Activated CD8-positive, alpha-beta memory T cell treated with anti-CD3 and anti-CD28 coated beads for 36 hours (primary cell): ENCODE measurements at regions not wholly inside any gene's neighbourhood (a gene's known extent, or its start where the extent isn't known, plus 50 kb on each side); places are given as distances from the start of the nearest gene placed in this dataset.
"Not testable (repeated sequence)": the region's sequence is repeated elsewhere in the genome, so short reads cannot be mapped to it uniquely, and the experiment has no call there.

Experiments
- CTCF ChIA-PET: fragments of 350-600 bp; sonication (Branson Sonifier 250); formaldehyde crosslinking; loops from one replicate; lab custom pipeline; 2021; ENCODE audit warnings: antibody characterized with exemption; lab: Charles Lee
- POLR2A ChIA-PET: fragments of 350-600 bp; sonication (Branson Sonifier 250); formaldehyde crosslinking; loops from one replicate; lab custom pipeline; 2021; ENCODE audit warnings: antibody characterized with exemption; lab: Charles Lee

DNA sequence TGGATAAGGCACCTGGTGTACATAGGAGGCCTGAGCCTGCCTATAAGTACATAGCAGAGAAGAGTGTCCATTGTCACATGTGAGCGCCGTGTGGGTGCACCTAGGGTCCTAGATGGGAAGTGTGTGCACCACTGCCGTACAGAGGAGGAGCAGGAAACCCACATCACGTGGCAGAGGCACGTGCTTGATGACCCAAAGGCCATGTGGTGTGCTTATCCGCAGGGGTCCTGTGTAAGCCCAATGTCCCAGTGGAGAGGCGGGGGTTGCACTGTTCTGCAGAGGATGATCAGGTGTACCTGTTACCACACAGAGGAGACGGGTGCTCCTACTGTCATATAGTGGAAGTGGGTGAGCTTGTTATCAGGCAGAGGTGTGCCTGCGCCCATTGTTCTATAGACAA, 354.1 kb upstream of the IRX2 start:
- ChIA-PET CTCF (no interaction called here), POLR2A (no interaction called here)

DNA sequence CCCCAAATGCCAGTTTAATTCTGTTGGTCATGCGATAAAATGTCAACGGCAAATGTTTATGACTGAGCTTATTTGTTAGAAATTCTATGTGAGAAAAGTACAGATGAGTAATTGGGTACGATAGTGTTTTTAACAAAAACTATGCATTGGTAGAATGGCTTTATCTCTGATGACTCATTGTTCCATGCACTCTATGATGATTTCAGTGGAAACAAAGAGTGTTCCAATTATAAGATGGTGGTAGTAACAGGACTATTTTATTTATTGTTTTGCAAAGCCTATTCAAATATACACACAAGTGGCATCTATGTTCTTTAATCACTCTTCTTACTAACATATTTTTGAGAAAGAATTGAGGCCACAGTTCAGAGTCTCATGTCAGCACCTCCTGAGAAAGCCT, 353.7 kb upstream of the IRX2 start:
- CTCF ChIA-PET, result no interaction called here
- POLR2A ChIA-PET, result no interaction called here

DNA sequence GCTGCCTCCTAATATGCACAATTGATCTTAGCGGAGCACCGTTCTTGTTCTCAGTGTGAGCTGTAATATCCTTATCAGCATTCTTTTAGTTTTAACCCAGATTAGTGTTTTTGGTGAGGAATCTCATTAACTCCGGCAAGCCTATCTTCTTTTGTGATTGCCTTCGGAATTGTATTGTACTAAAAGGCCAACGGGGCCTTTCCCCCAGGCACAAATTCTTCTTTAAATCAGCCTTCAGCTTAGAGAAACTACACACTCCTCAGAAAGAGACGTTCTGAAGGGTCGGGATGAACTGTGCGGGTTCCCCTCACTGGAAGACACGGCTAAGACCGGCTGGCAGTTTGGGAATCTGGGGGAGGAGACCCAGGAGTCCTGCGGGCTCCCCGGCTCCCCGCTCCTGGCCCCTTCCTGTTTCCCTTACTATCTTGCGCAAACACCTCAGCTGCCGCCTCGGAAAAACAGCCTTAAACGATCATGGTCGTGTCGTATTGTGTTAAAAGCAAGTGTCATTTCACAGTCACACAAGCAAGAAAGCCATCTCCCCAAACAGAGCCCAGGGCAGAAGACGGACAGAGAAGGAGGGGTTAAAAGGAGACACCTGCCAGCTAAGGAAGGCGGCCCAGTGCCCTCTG, 353.1 kb upstream of the IRX2 start:
- ChIA-PET POLR2A (no interaction called here), CTCF (no interaction called here)

DNA sequence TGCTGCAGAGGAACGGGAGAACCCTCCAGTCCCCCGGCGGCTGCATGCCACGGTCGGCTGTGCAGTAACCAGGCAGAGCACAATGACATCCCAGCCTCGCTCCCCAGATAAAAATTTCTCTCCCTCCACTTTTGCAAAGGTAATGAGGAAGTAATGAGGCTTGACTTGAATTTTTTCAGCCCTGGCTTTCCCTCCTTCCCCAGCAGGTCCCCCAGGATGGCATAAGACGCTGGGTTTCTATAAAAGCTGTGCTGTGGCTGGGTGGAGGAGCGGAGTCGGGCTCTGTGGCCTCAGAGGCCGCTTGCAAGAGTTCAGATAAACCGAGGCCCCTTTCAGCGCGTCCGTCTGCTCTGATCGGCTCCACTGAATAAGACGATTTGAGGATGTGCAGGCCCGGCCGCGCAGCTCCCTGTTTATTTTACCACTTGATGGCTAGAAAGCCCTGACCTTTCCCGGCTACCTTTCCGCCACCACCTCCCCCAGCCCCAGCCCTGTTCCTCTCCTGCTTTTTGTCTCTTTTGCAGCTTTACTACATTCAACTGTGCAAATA, 351.9 kb upstream of the IRX2 start:
- POLR2A ChIA-PET, result no interaction called here
- CTCF ChIA-PET, result no interaction called here

DNA sequence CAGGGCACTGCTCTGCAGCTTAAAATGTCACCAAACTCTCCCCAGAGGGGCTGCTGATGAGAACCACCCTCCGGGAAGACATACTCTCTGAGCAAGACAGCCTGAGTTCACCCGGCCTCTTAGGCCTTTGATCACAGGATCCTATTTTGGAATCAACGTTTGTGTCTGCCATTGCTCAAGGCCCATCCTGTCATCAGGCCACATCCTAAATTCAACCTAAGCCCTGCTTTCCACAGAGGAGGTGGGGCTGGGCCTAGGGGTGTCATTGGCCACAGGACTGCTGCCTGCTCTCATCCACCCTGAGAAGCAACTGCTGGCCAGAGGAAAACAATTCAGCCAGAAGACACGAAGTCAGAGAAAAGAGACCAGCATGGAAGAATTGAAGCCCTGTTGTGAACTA, 351.1 kb upstream of the IRX2 start:
- CTCF ChIA-PET, result no interaction called here

DNA sequence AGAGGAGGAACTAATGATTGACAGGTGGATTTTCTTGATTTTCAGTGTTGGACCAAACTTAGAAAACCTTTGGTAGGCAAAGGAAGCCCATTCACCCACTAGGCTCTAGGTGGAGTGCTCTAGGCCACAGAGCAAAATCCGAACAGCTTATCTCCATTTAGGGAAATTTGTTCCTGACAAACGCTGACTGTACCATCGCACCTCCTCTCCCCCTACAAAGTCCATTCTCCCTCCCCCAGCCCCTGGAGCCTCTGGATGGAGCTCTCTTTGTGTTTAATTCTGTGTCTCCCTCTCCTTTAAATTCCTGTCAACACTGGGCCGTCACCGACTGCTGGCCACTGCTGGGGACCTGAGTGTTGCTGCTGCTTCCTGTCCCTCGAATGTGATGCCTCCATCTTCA, 350.1 kb upstream of the IRX2 start:
- POLR2A ChIA-PET, result no interaction called here

More for the DNA sequence above, 351.1 kb upstream of the IRX2 start:
- POLR2A ChIA-PET, result no interaction called here

DNA sequence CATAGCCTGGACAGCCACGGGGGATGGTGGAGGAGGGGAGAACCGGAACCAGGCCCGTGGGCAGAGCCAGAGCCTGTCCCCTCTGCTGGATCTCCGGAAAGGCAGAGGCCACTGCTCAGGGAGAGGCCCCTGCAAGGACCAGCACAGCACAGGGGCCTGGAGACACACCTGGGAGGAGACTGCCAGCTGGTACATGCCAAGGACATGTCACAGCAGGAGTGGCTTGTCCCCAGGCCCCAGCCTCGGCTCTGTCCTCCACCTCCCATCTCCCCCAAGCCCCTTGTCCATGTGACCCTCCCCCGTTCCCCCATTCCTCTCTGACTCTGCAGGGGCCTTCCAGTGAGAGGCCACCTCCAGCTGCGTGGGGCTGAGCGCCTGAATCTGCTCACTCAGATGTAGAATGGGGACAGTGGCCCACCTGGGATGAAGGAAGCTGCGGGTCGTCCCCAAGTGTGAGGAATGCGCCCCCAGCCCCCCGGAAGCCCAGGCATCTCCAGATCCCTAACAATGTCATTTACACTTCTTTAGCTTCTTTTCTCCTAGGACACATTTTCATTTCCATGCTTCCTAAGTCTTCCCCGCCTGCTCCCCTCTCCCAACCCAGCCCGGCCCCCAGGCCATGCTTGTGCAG, 349.6 kb upstream of the IRX2 start:
- POLR2A ChIA-PET, result no interaction called here
- CTCF ChIA-PET, result no interaction called here

More for the DNA sequence above, 350.1 kb upstream of the IRX2 start:
- CTCF ChIA-PET, result no interaction called here

DNA sequence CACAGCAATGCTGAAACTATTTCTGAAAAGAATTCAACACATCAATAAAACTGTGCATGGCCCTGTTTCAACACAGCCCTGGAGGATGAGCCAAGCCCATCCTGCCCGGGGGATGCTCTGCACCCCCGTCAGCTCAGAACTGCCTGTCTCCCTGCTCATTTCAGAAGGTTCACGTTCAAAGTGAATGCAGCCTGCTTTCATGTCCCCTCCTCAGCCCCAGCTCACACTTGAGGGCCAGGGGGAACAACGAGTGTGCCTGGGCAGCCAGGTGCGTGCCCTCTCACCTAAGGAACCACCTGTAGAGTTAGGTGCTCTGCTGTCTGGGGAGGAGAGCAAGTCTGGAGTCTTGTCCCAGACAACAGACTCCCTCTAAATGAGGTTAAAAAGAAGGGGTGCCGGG, 348.5 kb upstream of the IRX2 start:
- POLR2A ChIA-PET, result no interaction called here

DNA sequence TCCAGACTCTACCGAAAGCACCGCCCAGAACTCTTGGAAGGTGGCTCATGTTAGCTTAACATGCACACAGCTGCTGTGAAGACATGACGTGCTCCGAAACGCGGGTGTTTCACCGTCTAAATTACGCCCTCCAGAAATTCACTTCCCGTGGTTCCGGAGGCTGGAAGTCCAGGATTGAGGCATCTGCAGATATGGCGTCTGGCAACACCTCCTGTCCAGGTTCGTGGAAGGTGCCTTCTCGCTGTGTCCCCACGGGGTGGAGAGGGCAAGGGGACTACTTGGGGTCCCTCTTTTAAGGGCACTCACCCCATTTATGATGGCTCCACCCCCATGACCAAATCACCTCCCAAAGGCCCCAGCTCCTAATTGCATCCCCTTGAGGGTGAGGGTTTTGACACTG, 348.0 kb upstream of the IRX2 start:
- CTCF ChIA-PET, result no interaction called here
- POLR2A ChIA-PET, result no interaction called here

More for the DNA sequence above, 348.5 kb upstream of the IRX2 start:
- CTCF ChIA-PET, result no interaction called here

DNA sequence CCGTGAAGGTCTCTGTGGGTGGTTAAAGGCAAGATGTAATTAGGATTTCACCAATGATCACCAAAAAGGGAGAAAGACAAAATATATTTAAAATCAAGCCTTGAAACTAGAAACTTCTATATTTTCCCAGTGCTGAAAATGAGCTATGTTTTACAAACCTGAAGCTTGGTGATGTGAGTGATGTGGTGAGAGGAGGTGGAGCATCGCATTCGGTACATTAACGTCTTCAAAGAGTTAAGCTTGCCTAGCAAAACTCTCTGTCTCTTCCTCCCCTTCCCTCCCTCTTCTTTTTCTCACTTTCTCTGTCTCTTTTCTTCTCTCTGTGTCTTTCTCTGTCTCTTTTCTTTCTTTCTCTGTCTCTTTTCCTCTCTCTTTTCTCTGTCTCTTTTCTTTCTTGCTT, 347.3 kb upstream of the IRX2 start:
- ChIA-PET POLR2A (no interaction called here), CTCF (no interaction called here)

DNA sequence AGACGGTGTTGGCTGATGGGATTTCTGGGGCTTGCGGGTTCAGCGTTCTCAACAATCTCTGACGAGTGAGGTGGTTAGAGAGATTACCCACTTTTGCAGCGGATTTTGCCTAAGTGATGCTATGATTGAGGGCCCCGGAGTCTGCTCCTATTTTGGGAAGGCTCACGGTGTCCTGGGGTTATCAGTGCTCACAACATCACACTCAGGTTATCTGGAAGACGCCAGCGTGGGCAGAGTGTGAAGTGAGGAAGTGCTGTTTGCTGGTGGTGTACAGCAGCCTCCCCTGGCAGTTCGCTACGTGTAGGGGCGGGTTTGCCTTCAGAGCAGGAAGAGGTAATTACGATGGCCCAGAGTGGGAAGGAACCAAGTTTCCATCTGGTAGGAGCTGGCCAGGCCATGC, 341.2 kb upstream of the IRX2 start:
- POLR2A ChIA-PET, result no interaction called here
- CTCF ChIA-PET, result no interaction called here

DNA sequence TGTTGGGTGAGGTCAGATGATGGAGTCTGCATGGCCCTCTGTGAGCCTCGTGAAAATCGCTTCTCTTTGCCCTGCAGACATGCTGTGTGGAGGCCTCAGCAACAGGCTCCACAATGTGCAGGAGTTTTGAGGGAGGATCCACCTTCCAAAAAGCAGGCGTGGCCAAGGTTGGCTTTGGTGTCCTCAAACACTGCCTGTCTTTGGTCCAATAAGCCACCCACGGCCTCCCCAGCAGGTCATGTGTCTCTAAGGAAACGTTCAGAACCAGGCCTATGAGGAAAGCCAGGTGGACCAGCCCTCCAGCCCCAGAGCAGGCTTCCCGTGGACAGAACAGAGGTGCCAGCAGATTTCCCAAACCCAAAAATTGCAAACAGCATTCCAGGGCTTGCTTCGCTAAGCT, 340.7 kb upstream of the IRX2 start:
- ChIA-PET POLR2A (no interaction called here), CTCF (no interaction called here)

DNA sequence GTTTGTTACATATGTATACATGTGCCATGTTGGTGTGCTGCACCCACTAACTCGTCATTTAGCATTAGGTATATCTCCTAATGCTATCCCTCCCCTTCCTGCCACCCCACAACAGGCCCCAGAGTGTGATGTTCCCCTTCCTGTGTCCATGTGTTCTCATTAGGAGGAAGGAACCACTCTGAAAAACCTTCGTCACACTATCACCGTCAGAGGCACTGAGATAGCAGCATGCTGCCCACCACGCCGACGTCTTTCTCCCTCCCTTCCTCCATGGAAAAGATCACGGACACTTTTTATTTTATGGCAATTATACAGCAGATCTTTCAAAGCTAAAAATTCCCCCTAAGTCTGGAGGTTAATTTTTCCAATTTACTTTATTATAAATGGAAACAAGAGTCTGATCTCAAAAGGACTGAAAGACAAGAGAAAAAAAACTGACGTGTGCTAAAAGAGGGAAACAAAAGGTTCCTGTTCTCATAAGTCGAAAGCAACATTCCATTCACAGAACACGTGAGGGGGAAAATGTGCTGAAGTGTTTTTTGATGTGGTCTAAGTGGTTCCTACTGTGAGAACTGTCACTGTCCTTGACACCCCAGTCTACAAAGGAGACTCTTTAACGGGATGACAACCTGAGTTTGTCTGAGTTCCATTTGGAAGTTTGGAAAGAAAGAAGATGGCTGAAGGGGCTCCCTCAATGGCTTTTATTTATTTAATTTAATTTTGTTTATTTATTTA, 339.7 kb upstream of the IRX2 start:
- ChIA-PET CTCF (no interaction called here), POLR2A (no interaction called here)

DNA sequence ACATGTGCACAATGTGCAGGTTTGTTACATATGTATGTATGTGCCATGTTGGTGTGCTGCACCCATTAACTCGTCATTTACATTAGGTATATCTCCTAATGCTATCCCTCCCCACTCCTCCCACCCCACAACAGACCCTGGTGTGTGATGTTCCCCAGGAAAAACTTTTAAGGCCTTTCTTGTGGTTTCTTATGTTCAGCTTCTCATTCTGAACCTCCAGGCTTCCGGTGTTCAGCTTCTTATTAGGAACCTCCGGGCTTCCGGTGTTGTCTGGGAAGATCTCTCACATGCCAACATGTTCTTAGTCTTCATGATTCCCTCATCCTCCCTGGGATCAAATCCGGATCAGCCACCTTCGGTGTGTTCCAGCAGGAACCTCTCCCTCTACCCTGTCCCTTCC, 338.8 kb upstream of the IRX2 start:
- POLR2A ChIA-PET, CTCF ChIA-PET: not testable (repeated sequence)

DNA sequence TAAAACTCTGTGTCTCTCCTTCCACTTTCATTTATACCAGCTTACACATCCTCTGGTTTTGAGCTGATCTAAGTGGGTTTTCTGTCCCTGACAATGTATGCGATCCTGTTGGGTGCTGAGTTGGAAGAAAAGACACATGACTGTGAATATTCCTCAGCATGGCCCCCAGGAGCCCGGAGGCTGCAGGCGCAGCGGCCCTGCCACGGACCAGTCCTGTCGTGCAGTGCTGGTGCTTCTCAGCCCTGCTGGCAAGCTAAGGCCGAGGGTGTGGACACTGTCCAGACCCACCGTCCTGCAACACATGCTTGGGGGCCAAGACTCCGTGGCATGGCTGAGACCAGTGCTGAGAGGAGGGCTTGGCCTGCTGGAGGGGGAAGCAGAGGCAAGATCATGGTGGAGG, 328.9 kb upstream of the IRX2 start:
- CTCF ChIA-PET, result no interaction called here
- POLR2A ChIA-PET, result no interaction called here

DNA sequence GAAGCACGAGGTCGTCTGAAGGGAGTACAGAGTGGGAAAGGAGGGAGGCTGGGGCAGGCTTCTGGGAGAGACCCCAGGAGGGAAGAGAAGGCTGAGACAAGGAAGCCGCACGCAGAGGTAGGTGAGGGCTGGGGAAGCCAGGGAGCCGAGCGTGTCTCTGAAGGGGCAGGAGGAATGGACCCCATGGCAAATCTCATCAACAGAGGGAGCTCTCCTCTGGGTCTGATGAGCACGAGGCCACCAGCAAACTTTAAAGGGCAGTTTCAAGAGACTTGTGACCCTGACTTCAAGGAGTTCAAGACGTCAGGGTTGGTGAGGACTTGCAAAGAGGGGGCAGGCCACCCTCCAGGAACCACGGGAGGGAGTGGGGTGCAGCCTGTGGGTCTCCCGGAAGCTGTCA, 326.2 kb upstream of the IRX2 start:
- POLR2A ChIA-PET, result no interaction called here
- CTCF ChIA-PET, result no interaction called here

DNA sequence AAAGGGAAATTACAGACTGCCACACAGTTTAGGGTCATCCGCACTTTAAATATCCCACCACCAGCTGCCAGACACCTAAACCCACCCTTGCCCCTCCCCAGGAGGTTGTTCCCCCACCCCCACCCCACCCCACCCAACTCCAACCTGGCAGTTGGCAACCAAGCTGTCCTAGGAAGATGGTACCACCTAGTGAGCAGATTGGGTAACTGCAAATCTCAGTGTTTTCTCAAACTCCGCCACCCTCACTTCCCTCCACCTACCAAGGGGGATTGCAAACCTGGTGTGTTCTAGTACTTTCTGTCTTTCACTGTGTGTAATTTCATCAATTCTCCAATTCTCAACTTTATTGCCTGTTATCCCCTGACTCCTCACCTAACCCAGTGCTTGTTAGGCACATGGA, 323.8 kb upstream of the IRX2 start:
- POLR2A ChIA-PET, result no interaction called here
- CTCF ChIA-PET, result no interaction called here

DNA sequence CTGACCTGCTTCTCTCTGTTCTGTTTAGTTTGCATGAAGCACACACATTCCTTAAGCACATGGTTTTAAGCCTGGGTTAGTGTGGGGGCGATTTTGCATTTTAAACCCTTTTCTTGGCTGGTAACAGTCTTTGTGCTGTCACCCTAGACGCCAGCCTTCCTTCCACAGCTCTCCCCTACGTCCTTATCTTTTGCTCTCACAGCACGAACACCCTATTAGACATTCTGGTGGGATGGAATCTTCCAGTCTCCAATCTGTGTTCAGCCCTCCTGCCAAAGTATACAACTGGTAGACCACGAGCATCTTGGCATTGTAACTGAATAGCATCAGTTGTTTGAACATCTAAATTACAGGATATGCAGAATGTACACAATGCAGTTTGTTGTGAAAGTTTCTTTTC, 316.9 kb upstream of the IRX2 start:
- POLR2A ChIA-PET, result no interaction called here
- CTCF ChIA-PET, result no interaction called here

DNA sequence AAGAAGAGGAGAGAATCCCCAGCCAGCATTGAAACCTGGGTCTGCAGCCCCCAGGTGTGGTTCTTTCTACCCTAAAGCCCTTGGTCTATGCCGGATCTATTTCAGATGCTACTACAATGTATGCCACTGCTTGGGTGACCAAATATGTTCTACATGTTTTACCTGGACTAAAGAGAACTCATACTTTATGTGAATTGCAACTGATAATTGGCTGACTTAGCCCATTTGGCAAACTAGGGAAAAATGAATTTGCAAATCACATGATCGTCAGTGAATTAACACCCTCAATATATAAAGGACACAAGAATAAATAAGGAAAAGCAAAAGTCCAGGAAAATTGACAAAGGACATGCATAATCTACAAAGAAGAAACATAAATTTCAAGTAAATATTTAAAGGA, 308.8 kb upstream of the IRX2 start:
- ChIA-PET POLR2A (no interaction called here), CTCF (no interaction called here)

DNA sequence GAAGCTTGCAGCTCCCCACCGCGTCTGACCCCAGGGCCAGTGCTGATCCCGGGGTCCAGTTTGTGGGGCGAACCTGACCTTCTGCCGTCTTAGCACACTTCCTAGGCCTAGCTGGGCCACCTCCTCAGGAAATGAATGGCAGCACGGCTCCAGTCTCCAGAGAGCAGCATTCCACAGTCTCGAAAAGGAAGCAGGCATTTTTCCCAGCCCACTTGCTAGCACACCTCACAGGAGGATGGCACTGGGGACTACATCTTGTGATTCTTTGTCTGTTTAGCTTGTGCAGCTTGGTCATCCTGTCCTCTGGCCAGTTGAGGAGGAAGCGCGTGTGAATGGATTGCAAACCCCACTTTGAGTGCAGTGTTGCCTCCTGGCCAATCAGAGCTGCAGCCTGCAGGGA, 308.0 kb upstream of the IRX2 start:
- CTCF ChIA-PET, result no interaction called here
- POLR2A ChIA-PET, result no interaction called here

DNA sequence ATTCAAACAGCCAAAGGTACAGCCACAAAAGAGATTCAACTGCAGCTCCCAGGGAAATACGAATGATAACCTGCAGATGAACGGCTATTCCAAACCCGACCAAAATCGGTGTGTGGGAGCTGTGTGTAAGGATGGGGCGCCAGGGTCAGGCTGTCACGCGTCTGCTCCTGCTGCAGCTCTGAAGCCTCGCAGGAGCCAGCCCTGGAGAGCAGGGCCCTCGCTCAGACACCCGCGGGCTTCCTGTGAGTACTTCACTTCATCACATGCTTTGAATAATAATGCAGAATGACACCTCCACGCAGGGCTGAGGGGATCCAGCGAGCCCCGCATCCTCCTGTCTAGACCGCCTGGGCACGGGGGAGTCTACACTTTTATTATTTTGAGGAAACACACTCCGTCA, 307.5 kb upstream of the IRX2 start:
- CTCF ChIA-PET, result no interaction called here
- POLR2A ChIA-PET, result no interaction called here
